ENCODE measurements at regions not wholly inside any gene's neighbourhood (a gene's known extent, or its start where the extent isn't known, plus 50 kb on each side); places are given as distances from the start of the nearest gene placed in this dataset.

- H2AFZ ChIP-seq (ENCODE audit: low read length), result no peak overlapping the region
- H3K79me2 ChIP-seq (ENCODE audit: insufficient read depth, low read length), result no peaks in the 10 kb centered on the region
- no peak for TF ChIP-seq CTCF (IDR thresholded peaks at IDR 0.05; ENCODE audit: extremely low read depth, low read depth, low read length)
- no peaks in the 10 kb centered on the region for H4K20me1 ChIP-seq (ENCODE audit: insufficient read depth, low read length)
- no peak overlapping the region for H3K27ac ChIP-seq (ENCODE audit: low read depth, low read length)
- H3K9me3 ChIP-seq (ENCODE audit: low read depth, low read length), result no peaks in the 10 kb centered on the region
- no peaks in the 10 kb centered on the region for H3K4me1 ChIP-seq (ENCODE audit: insufficient read depth, low read length)
- DNase-seq (ENCODE audit: insufficient read length, low spot score, missing footprints), result no peak
- H3K4me3 ChIP-seq (ENCODE audit: insufficient read depth, low read length), result no peak overlapping the region
- H3K4me2 ChIP-seq (ENCODE audit: insufficient read depth, low read length), result no peak overlapping the region
- H3K36me3 ChIP-seq (ENCODE audit: insufficient read depth, low read length), result no peaks in the 10 kb centered on the region
- H3K27me3 ChIP-seq (ENCODE audit: insufficient read depth, low read length), result no peaks in the 10 kb centered on the region
Observed at GRCh38 chr1:87928623-87929022, 599.9 kb downstream of the LMO4 start.

- DNase-seq (ENCODE audit: insufficient read length, low spot score, missing footprints), result no peak
- H3K27ac ChIP-seq (ENCODE audit: low read depth, low read length), result no peak overlapping the region
Observed at GRCh38 chr1:87929906-87930305, 601.2 kb downstream of the LMO4 start.

GRCh38 chr1:87930796-87931195, 602.1 kb downstream of the LMO4 start:
- TF ChIP-seq CTCF (IDR thresholded peaks at IDR 0.05; ENCODE audit: extremely low read depth, low read depth, low read length), result no peak

More at GRCh38 chr1:87929906-87930305, 601.2 kb downstream of the LMO4 start:
- TF ChIP-seq CTCF (IDR thresholded peaks at IDR 0.05; ENCODE audit: extremely low read depth, low read depth, low read length), result no peak
- Histone ChIP-seq H4K20me1 (ENCODE audit: insufficient read depth, low read length) (no peaks in the 10 kb centered on the region), H3K36me3 (ENCODE audit: insufficient read depth, low read length) (no peaks in the 10 kb centered on the region), H3K79me2 (ENCODE audit: insufficient read depth, low read length) (no peaks in the 10 kb centered on the region), H3K4me2 (ENCODE audit: insufficient read depth, low read length) (no peak overlapping the region), H3K4me3 (ENCODE audit: insufficient read depth, low read length) (no peak overlapping the region), H3K9me3 (ENCODE audit: low read depth, low read length) (no peaks in the 10 kb centered on the region), H3K4me1 (ENCODE audit: insufficient read depth, low read length) (no peaks in the 10 kb centered on the region), H2AFZ (ENCODE audit: low read length) (no peak overlapping the region), H3K27me3 (ENCODE audit: insufficient read depth, low read length) (no peaks in the 10 kb centered on the region)

GRCh38 chr1:87933171-87933570, 604.5 kb downstream of the LMO4 start:
- no peak for DNase-seq (ENCODE audit: insufficient read length, low spot score, missing footprints)
- Histone ChIP-seq H3K9me3 (ENCODE audit: low read depth, low read length) (no peaks in the 10 kb centered on the region), H2AFZ (ENCODE audit: low read length) (no peak overlapping the region), H3K4me3 (ENCODE audit: insufficient read depth, low read length) (no peak overlapping the region), H3K27ac (ENCODE audit: low read depth, low read length) (no peak overlapping the region), H3K36me3 (ENCODE audit: insufficient read depth, low read length) (no peaks in the 10 kb centered on the region), H3K4me2 (ENCODE audit: insufficient read depth, low read length) (no peak overlapping the region), H3K27me3 (ENCODE audit: insufficient read depth, low read length) (no peaks in the 10 kb centered on the region), H4K20me1 (ENCODE audit: insufficient read depth, low read length) (no peaks in the 10 kb centered on the region), H3K4me1 (ENCODE audit: insufficient read depth, low read length) (no peaks in the 10 kb centered on the region), H3K79me2 (ENCODE audit: insufficient read depth, low read length) (no peaks in the 10 kb centered on the region)
- no peak for TF ChIP-seq CTCF (IDR thresholded peaks at IDR 0.05; ENCODE audit: extremely low read depth, low read depth, low read length)

More at GRCh38 chr1:87930796-87931195, 602.1 kb downstream of the LMO4 start:
- no peaks in the 10 kb centered on the region for H3K79me2 ChIP-seq (ENCODE audit: insufficient read depth, low read length)
- no peak overlapping the region for H2AFZ ChIP-seq (ENCODE audit: low read length)
- no peak overlapping the region for H3K4me3 ChIP-seq (ENCODE audit: insufficient read depth, low read length)
- H4K20me1 ChIP-seq (ENCODE audit: insufficient read depth, low read length), result no peaks in the 10 kb centered on the region
- H3K36me3 ChIP-seq (ENCODE audit: insufficient read depth, low read length), result no peaks in the 10 kb centered on the region
- H3K9me3 ChIP-seq (ENCODE audit: low read depth, low read length), result no peaks in the 10 kb centered on the region
- no peak overlapping the region for H3K27ac ChIP-seq (ENCODE audit: low read depth, low read length)
- H3K4me1 ChIP-seq (ENCODE audit: insufficient read depth, low read length), result no peaks in the 10 kb centered on the region
- H3K4me2 ChIP-seq (ENCODE audit: insufficient read depth, low read length), result no peak overlapping the region
- DNase-seq (ENCODE audit: insufficient read length, low spot score, missing footprints), result no peak
- H3K27me3 ChIP-seq (ENCODE audit: insufficient read depth, low read length), result no peaks in the 10 kb centered on the region

Measured in osteoblast (primary cell).